ENCODE measurements at regions not wholly inside any gene's neighbourhood (a gene's known extent, or its start where the extent isn't known, plus 50 kb on each side); places are given as distances from the start of the nearest gene placed in this dataset.
"Not testable (repeated sequence)": the region's sequence is repeated elsewhere in the genome, so short reads cannot be mapped to it uniquely, and the experiment has no call there.

GRCh38 chr5:163870441-163870840 is 365.0 kb downstream of the MAT2B start:
- TF ChIP-seq CTCF (IDR thresholded peaks at IDR 0.05; ENCODE audit: insufficient read depth, low read length, poor library complexity, severe bottlenecking), result no peak
- Histone ChIP-seq H3K36me3 (ENCODE audit: control insufficient read depth, insufficient read depth, low read length) (no peaks in the 10 kb centered on the region), H3K4me3 (ENCODE audit: low read depth, low read length) (no peak overlapping the region), H3K27me3 (ENCODE audit: control insufficient read depth, insufficient read depth, low read length) (no peaks in the 10 kb centered on the region)
- DNase-seq (ENCODE audit: low read depth), result no peak

- no peak for TF ChIP-seq CTCF (IDR thresholded peaks at IDR 0.05; ENCODE audit: insufficient read depth, low read length, poor library complexity, severe bottlenecking)
- DNase-seq (ENCODE audit: low read depth), result no peak
- Histone ChIP-seq H3K4me3 (ENCODE audit: low read depth, low read length) (no peak overlapping the region), H3K27me3 (ENCODE audit: control insufficient read depth, insufficient read depth, low read length) (no peaks in the 10 kb centered on the region), H3K36me3 (ENCODE audit: control insufficient read depth, insufficient read depth, low read length) (no peaks in the 10 kb centered on the region)
Measured at GRCh38 chr5:163874431-163874830, 369.0 kb downstream of the MAT2B start.

- H3K36me3 ChIP-seq (ENCODE audit: control insufficient read depth, insufficient read depth, low read length); H3K27me3 ChIP-seq (ENCODE audit: control insufficient read depth, insufficient read depth, low read length); H3K4me3 ChIP-seq (ENCODE audit: low read depth, low read length); DNase-seq (ENCODE audit: low read depth): not testable (repeated sequence)
Measured at GRCh38 chr5:163874912-163875311, 369.5 kb downstream of the MAT2B start.

- no peak for TF ChIP-seq CTCF (IDR thresholded peaks at IDR 0.05; ENCODE audit: insufficient read depth, low read length, poor library complexity, severe bottlenecking)
- DNase-seq (ENCODE audit: low read depth), result no peak
- H3K27me3 ChIP-seq (ENCODE audit: control insufficient read depth, insufficient read depth, low read length), result no peaks in the 10 kb centered on the region
- no peaks in the 10 kb centered on the region for H3K36me3 ChIP-seq (ENCODE audit: control insufficient read depth, insufficient read depth, low read length)
- no peak overlapping the region for H3K4me3 ChIP-seq (ENCODE audit: low read depth, low read length)
Measured at GRCh38 chr5:163877865-163878264, 372.4 kb downstream of the MAT2B start.

GRCh38 chr5:163878490-163878889 is 373.1 kb downstream of the MAT2B start:
- no peak for TF ChIP-seq CTCF (IDR thresholded peaks at IDR 0.05; ENCODE audit: insufficient read depth, low read length, poor library complexity, severe bottlenecking)
- DNase-seq (ENCODE audit: low read depth), result no peak
- H3K27me3 ChIP-seq (ENCODE audit: control insufficient read depth, insufficient read depth, low read length), result no peaks in the 10 kb centered on the region
- H3K4me3 ChIP-seq (ENCODE audit: low read depth, low read length), result no peak overlapping the region
- H3K36me3 ChIP-seq (ENCODE audit: control insufficient read depth, insufficient read depth, low read length), result no peaks in the 10 kb centered on the region

GRCh38 chr5:163880302-163880701 is 374.9 kb downstream of the MAT2B start:
- no peak for TF ChIP-seq CTCF (IDR thresholded peaks at IDR 0.05; ENCODE audit: insufficient read depth, low read length, poor library complexity, severe bottlenecking)
- H3K36me3 ChIP-seq (ENCODE audit: control insufficient read depth, insufficient read depth, low read length), result no peaks in the 10 kb centered on the region
- no peak for DNase-seq (ENCODE audit: low read depth)
- no peak overlapping the region for H3K4me3 ChIP-seq (ENCODE audit: low read depth, low read length)
- H3K27me3 ChIP-seq (ENCODE audit: control insufficient read depth, insufficient read depth, low read length), result no peaks in the 10 kb centered on the region

Data from kidney epithelial cell (primary cell).